Naive thymus-derived CD8-positive, alpha-beta T cell (primary cell): ENCODE measurements at regions not wholly inside any gene's neighbourhood (a gene's known extent, or its start where the extent isn't known, plus 50 kb on each side); places are given as distances from the start of the nearest gene placed in this dataset.

Experiments used
- ATAC-seq, 2 donors: fragments of 150-1000 bp; cut with Tn5 transposase in 1 of 2; sonication (Bioruptor Pico), chemical (Tn5 transposase) in 1 of 2; 1 replicate in 1 of 2; 2 replicates in 1 of 2; pipeline ENCODE4 v1.10.0; 2021; ENCODE audit warnings: mild to moderate bottlenecking in 2 of 2, moderate library complexity in 2 of 2
- POLR2A ChIA-PET: fragments of 350-600 bp; sonication (Branson Sonifier 250); formaldehyde crosslinking; loops from one replicate; lab custom pipeline; 2021; ENCODE audit warnings: antibody characterized with exemption; lab: Charles Lee
- DNase-seq, 10 donors: peaks; one replicate each; pipeline versions ENCODE4 v3.0.0 to v3.0.0-alpha.2; 2020 to 2022
- H3K27ac Mint-ChIP-seq, 10 donors: one replicate each; pipeline ENCODE4 v1.8.0; 2020 to 2022; ENCODE audit warnings: mild to moderate bottlenecking in 10 of 10, mixed read lengths in 10 of 10, moderate library complexity in 4 of 10, inconsistent platforms in 1 of 10
- H3K27me3 Mint-ChIP-seq, 5 donors: one replicate each; pipeline ENCODE4 v1.8.0; 2021 to 2022; ENCODE audit warnings: mixed read lengths in 5 of 5
- H3K36me3 Mint-ChIP-seq, 3 donors: one replicate each; pipeline ENCODE4 v1.8.0; 2020 to 2022; ENCODE audit warnings: mixed read lengths in 3 of 3, mild to moderate bottlenecking in 2 of 3, inconsistent platforms in 1 of 3
- H3K4me1 Mint-ChIP-seq, 4 donors: one replicate each; pipeline ENCODE4 v1.8.0; 2021 to 2022; ENCODE audit warnings: mixed read lengths in 4 of 4
- H3K4me3 Mint-ChIP-seq, 10 donors: one replicate each; pipeline ENCODE4 v1.8.0; 2020 to 2022; ENCODE audit warnings: mild to moderate bottlenecking in 10 of 10, mixed read lengths in 10 of 10, moderate library complexity in 6 of 10, inconsistent platforms in 1 of 10
- H3K9me3 Mint-ChIP-seq, 9 donors: one replicate each; pipeline ENCODE4 v1.8.0; 2020 to 2022; ENCODE audit warnings: mixed read lengths in 9 of 9, mild to moderate bottlenecking in 3 of 9, inconsistent platforms in 1 of 9, moderate library complexity in 1 of 9

DNA sequence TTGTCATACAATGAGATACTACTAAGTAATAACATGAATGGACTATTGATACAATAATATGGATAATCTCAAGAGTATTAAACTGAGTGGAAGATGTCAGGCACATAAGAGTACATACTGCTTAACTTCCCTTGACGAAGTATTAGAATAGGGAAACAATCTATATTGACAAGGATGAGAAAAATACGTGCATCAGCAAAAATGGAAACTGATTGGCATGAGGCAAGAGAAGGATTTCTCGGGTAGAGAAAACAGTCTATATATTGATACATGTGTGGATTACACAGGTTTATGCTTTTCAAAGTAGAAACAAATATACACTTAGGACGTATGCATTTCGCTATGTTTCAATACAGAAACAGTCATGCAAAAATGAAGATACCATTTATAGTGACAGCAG lies 57.4 kb downstream of the PRR20E start:
- no peaks in the 10 kb centered on the region for H3K36me3 Mint-ChIP-seq
- H3K4me3 Mint-ChIP-seq = no peak overlapping the region
- no peak for DNase-seq
- H3K27me3 Mint-ChIP-seq = no peaks in the 10 kb centered on the region
- POLR2A ChIA-PET = no interaction called here
- no peak for ATAC-seq
- H3K4me1 Mint-ChIP-seq = no peaks in the 10 kb centered on the region
- H3K27ac Mint-ChIP-seq = no peak overlapping the region
- peaks cover 0 to 22% (median 4%) of the 10 kb centered on the region in 9 donors for H3K9me3 Mint-ChIP-seq

DNA sequence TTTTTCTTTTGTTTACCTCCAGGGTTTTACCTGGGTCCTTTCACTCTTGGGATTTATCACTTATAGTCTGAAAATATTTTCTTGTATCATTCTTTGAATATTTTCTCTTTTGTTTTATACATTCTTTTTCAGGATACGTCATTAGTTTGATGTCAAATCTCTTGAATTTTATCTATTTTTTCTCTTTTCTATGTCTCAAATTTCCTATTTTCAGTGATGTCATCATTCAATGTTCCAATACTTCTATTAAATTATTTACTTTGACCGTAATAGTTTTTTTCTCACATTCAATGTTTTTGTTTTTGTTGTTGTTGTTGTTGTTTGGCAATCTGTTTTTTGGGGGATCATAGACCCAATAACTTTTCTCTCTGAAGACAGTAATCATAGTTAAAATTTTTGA lies 83.5 kb downstream of the PRR20E start:
- Mint-ChIP-seq H3K36me3 (no peaks in the 10 kb centered on the region), H3K27ac (no peak overlapping the region), H3K4me3 (no peak overlapping the region), H3K4me1 (no peaks in the 10 kb centered on the region), H3K9me3 (peaks cover 0 to 26% (median 10%) of the 10 kb centered on the region in 9 donors), H3K27me3 (no peaks in the 10 kb centered on the region)
- POLR2A ChIA-PET = no interaction called here
- DNase-seq (no peak), ATAC-seq (no peak)

DNA sequence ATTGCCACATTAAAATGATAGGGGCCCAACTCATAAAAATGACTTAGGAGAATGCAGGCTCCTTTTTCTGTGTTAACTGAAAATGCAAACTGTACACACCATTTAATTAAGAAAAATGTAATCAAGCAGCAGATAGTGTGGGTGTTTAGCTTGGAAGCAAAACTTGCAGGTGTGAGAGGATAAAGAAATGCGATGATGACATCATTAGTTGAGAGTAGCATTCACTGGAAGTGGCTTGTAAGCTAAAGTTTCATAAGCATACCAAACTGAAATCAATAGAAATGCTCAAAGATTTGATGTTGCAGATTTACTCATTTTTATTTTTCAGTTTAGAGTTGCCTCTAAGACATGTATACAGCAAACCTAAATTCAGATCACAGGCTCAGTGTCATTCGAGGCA lies 86.6 kb downstream of the PRR20E start:
- Mint-ChIP-seq H3K4me1 (no peaks in the 10 kb centered on the region), H3K4me3 (no peak overlapping the region), H3K27me3 (no peaks in the 10 kb centered on the region), H3K36me3 (no peaks in the 10 kb centered on the region), H3K9me3 (peaks cover 5 to 28% (median 10%) of the 10 kb centered on the region in 9 donors), H3K27ac (no peak overlapping the region)
- POLR2A ChIA-PET = no interaction called here
- DNase-seq (no peak), ATAC-seq (no peak)

DNA sequence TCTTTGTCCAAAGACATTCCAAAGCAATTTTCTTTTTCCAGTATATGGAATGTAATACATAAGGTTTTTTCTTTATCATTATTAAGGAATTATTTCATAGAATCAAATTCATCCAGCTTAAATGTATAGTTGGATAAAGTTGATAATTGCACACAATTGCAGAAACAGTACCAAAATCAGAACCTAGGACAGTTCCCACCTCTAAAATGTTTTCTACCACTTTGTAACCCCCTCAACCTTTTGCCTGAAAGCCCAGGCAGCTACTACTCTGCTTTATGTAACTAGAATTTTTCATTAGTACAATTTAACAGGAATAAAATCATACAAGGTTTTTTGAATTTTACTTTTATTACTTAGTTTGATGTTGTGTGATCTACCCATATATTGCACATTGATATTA lies 98.0 kb downstream of the PRR20E start:
- DNase-seq = no peak
- H3K4me3 Mint-ChIP-seq = no peak overlapping the region
- no peak overlapping the region for H3K27ac Mint-ChIP-seq

DNA sequence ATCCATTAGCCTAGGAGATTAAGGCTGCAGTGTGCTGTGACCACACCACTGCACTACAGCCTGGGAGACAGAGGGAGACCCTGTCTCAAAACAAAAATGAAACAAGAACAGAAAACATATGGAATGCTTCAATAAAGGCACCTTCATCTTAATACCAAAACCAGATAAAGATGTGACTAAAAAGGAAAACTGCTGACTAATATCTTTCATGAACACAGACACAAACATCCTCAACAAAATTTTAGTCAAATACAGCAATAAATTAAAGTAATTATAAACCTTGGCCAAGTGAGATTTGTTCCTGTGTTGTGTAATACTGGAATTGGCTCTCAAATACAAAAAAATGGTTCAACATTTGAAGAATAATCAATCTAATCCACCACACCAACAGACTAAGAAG lies 103.5 kb downstream of the PRR20E start:
- DNase-seq = no peak
- POLR2A ChIA-PET = no interaction called here
- H3K27me3 Mint-ChIP-seq = no peaks in the 10 kb centered on the region
- no peak overlapping the region for H3K4me3 Mint-ChIP-seq
- no peak overlapping the region for H3K27ac Mint-ChIP-seq
- peaks cover 2 to 56% (median 15%) of the 10 kb centered on the region in 9 donors for H3K9me3 Mint-ChIP-seq
- H3K4me1 Mint-ChIP-seq = no peaks in the 10 kb centered on the region
- no peaks in the 10 kb centered on the region for H3K36me3 Mint-ChIP-seq
- no peak for ATAC-seq

More for the DNA sequence above, 98.0 kb downstream of the PRR20E start:
- peaks cover 7 to 48% (median 9%) of the 10 kb centered on the region in 9 donors for H3K9me3 Mint-ChIP-seq
- H3K36me3 Mint-ChIP-seq = no peaks in the 10 kb centered on the region
- POLR2A ChIA-PET = no interaction called here
- H3K27me3 Mint-ChIP-seq = no peaks in the 10 kb centered on the region
- no peak for ATAC-seq
- H3K4me1 Mint-ChIP-seq = no peaks in the 10 kb centered on the region

DNA sequence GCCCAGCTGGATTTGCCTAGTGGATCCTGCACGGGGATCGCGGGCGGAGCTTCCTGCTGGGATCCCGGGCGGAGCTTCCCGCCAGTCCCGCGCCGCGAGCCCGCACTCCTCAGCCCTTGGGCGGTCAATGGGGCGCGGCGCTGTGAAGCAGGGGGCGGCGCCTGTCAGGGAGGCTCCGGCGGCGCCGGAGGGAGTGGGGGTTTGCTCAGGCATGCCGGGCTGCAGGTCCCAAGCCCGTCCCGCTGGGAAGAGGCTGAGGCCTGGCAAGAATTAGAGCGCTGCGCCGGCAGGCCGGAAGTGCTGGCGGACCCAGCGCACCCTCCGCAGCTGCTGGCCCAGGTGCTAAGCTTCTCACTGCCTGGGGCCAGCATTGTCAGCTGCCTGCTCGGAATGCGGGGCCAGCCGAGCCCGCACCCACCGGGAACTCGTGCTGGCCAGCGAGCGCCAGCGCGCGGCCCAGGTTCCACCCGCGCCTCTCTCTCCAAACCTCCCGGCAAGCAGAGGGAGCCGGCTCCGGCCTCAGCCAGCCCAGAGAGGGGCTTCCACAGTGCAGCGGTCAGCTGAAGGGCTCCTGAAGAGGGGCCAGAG lies 119.6 kb downstream of the PRR20E start:
- H3K4me1 Mint-ChIP-seq = no peaks in the 10 kb centered on the region
- H3K9me3 Mint-ChIP-seq = peaks cover 0 to 25% (median 9%) of the 10 kb centered on the region in 9 donors
- H3K27me3 Mint-ChIP-seq = no peaks in the 10 kb centered on the region
- ATAC-seq (no peak), DNase-seq (no peak)
- H3K27ac Mint-ChIP-seq = no peak overlapping the region
- no peak overlapping the region for H3K4me3 Mint-ChIP-seq
- H3K36me3 Mint-ChIP-seq = peaks cover 0 to 4% (median 0%) of the 10 kb centered on the region in 3 donors
- POLR2A ChIA-PET = no interaction called here

DNA sequence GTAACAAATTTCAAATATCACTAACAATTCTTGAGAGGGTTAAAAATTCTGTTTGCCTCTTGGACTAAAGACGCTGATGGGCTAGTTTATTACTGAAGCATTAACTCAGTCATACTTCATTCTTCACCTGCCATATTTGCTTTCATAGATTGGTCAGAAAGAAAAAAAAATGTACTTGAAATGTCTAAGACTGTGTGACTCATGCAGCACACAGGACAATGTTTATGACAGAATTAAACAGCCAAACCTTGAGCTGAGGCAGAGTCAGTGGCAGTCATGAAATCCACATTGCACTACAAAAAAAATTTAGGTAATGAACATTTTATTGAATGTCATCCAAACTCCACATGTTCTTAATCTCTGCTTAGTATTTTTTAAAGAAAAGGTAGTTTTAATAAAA lies 135.6 kb downstream of the PRR20E start:
- Mint-ChIP-seq H3K4me3 (no peak overlapping the region), H3K27me3 (no peaks in the 10 kb centered on the region), H3K4me1 (no peaks in the 10 kb centered on the region), H3K36me3 (no peaks in the 10 kb centered on the region), H3K27ac (no peak overlapping the region), H3K9me3 (peaks cover under 1 to 12% (median 6%) of the 10 kb centered on the region in 9 donors)
- ATAC-seq (no peak), DNase-seq (no peak)
- POLR2A ChIA-PET = no interaction called here

DNA sequence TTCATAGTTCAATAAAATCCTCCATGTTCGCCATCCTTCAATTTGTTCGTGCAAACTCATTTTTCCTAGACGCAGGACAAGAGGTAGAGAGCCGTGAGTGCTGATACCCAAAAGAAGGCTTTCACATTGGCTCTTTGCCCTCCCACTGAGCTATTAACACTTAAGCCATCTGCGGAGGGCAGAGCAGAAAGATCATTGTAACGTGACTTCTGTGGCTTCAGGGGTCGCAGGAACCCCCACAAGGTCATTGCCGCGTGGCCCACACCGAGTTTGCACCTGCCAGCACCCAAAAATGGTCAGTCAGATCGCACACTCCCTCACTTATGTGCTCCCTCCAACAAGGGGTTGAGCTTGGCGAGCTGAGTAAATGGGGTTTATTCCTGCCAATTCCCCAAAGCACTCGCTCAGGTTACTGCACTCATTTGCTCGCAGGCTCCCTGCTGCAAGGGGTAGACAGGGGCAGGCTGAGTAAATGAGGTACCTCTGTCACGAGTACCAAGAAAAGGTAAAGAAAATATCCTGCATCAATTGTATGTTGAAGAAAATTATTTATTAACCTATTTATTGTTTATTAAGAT lies 144.1 kb downstream of the PRR20E start:
- no peaks in the 10 kb centered on the region for H3K36me3 Mint-ChIP-seq
- no peak for ATAC-seq
- no peak for DNase-seq
- no peaks in the 10 kb centered on the region for H3K4me1 Mint-ChIP-seq
- POLR2A ChIA-PET = no interaction called here
- no peak overlapping the region for H3K4me3 Mint-ChIP-seq
- peaks cover 0 to 17% (median 6%) of the 10 kb centered on the region in 9 donors for H3K9me3 Mint-ChIP-seq
- H3K27me3 Mint-ChIP-seq = no peaks in the 10 kb centered on the region
- no peak overlapping the region for H3K27ac Mint-ChIP-seq

DNA sequence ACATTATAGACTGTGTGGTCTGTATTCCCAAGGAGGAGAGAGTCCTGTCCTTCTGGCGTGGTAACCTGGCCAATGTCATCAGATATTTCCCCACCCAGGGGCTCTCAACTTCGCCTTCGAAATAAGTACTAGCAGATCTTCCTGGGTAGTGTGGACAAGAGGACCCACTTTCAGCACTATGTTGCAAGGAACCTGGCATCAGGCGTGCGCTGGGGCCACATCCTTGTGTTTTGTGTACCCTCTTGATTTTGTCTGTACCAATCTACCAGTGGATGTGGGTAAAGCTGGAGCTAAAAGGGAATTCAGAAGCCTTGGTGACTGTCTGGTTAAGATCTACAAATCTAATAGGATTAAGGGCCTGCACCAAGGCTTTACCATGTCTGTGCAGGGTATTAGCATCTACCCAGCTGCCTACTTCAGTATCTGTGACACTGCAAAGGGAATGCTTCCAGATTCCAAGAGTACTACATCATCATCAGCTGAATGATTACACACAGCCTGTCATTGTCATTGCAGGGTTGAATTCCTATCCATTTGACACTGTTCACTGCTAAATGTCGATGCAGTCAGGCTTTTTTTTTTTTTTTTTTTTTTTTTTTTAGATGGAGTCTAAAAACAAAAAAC lies 148.0 kb downstream of the PRR20E start:
- no peak for ATAC-seq
- POLR2A ChIA-PET = no interaction called here
- Mint-ChIP-seq H3K4me1 (no peaks in the 10 kb centered on the region), H3K4me3 (no peak overlapping the region), H3K27me3 (no peaks in the 10 kb centered on the region), H3K36me3 (no peaks in the 10 kb centered on the region), H3K9me3 (peaks cover 0 to 33% (median 6%) of the 10 kb centered on the region in 9 donors), H3K27ac (no peak overlapping the region)
- no peak for DNase-seq

DNA sequence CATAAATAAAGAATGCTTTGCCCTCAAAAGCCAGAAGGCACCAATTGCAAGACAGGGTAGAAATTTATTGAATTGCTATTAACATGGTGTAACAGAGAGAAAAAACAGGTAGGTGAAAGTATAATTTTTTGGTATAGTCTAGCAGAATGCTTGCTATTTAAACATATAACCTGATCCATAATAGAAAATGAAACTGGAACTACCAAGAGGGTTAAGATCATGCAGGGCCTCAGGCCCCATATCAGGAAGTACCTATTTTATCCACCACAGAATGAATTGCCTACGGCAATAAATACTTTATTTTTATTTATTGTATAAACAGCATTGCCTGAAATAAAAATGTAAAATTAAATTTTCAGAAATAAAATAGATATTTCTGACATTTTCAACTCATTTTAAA lies 159.5 kb downstream of the PRR20E start:
- no peak overlapping the region for H3K27ac Mint-ChIP-seq

DNA sequence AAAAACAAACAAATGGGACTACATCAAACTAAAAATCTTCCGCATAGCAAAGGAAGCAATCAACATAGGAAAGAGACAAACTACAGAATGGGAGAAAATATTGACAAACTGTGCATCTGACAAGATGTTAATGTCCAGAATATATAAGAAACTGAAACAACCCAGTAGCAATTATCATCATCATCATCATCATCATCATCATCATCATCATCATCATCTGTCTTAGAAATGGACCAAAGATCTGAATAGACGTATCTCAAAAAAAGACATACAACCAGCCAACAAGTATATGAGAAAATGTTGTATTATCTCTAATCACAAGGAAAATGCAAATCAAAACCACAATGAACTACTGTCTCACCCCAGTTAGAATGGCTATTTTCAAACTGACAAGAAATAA lies 173.9 kb downstream of the PRR20E start:
- no peaks in the 10 kb centered on the region for H3K36me3 Mint-ChIP-seq
- DNase-seq = no peak
- H3K27ac Mint-ChIP-seq = no peak overlapping the region
- H3K9me3 Mint-ChIP-seq = peaks cover 0 to 7% (median 0%) of the 10 kb centered on the region in 9 donors
- no peaks in the 10 kb centered on the region for H3K27me3 Mint-ChIP-seq
- POLR2A ChIA-PET = no interaction called here
- H3K4me1 Mint-ChIP-seq = no peaks in the 10 kb centered on the region
- no peak overlapping the region for H3K4me3 Mint-ChIP-seq
- no peak for ATAC-seq

More for the DNA sequence above, 159.5 kb downstream of the PRR20E start:
- Mint-ChIP-seq H3K4me3 (peak overlapping the region in 2 of 10 donors; percentile 2 to 34), H3K9me3 (peaks cover 0 to 16% (median 2%) of the 10 kb centered on the region in 9 donors), H3K27me3 (no peaks in the 10 kb centered on the region), H3K36me3 (no peaks in the 10 kb centered on the region), H3K4me1 (no peaks in the 10 kb centered on the region)
- POLR2A ChIA-PET = no interaction called here
- DNase-seq (no peak), ATAC-seq (no peak)

DNA sequence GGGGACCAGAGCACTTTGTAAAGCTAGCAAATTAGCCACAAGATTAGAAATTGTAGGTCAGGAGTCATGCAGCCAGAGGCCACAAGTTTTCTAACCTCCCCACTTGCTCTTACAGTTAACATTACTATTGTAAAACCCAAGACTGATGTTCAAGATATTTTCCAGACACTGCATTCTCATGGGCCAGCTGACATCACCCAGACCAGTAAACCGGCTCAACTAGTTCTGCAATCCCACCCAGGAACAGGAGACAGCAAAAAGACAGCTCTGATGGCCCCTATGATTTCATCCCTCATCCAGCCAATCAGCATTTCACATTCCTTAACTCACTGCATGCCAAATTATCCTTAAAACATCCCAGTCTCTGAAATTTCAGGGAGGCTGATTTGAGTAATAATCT lies 178.5 kb downstream of the PRR20E start:
- no peak overlapping the region for H3K27ac Mint-ChIP-seq
- no peaks in the 10 kb centered on the region for H3K27me3 Mint-ChIP-seq

DNA sequence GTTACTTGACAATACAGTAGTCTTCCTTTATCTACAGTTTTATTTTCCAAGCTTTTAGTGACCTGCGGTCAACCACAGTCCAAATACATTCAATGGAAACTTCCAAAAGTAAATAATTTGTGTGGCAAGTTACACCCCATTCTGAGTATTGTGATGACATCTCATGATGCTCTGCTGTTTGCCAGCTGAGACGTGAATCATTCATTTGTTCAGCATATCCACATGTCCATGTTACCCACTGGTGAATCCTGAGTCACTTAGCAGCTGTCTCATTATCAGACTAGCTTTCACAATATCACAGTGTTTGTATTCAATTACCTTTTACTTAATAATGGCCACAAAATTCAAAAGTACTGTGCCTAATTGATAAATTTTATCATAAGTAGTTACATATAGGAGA lies 179.8 kb downstream of the PRR20E start:
- peaks cover 0 to 18% (median 7%) of the 10 kb centered on the region in 9 donors for H3K9me3 Mint-ChIP-seq
- H3K36me3 Mint-ChIP-seq = no peaks in the 10 kb centered on the region
- DNase-seq (no peak), ATAC-seq (no peak)
- no peak overlapping the region for H3K27ac Mint-ChIP-seq
- H3K4me1 Mint-ChIP-seq = no peaks in the 10 kb centered on the region
- no peaks in the 10 kb centered on the region for H3K27me3 Mint-ChIP-seq
- H3K4me3 Mint-ChIP-seq = no peak overlapping the region
- POLR2A ChIA-PET = no interaction called here

More for the DNA sequence above, 178.5 kb downstream of the PRR20E start:
- DNase-seq (no peak), ATAC-seq (no peak)
- Mint-ChIP-seq H3K36me3 (no peaks in the 10 kb centered on the region), H3K4me1 (no peaks in the 10 kb centered on the region), H3K4me3 (no peak overlapping the region), H3K9me3 (peaks cover 0 to 15% (median 7%) of the 10 kb centered on the region in 9 donors)
- POLR2A ChIA-PET = no interaction called here
